Psoas muscle (tissue), 7 donors: ENCODE measurements at regions not wholly inside any gene's neighbourhood (a gene's known extent, or its start where the extent isn't known, plus 50 kb on each side); places are given as distances from the start of the nearest gene placed in this dataset.

Source experiments
- ATAC-seq, 4 donors: fragments of 200-7000 bp; cut with Tn5 transposase; one replicate each; pipeline ENCODE4 v1.9.1; 2020; ENCODE audit warnings: moderate library complexity in 3 of 4, mild to moderate bottlenecking in 2 of 4
- DNase-seq, 2 donors: peaks; one replicate each; pipeline ENCODE4 v3.0.0-alpha.2; 2020
- H3K27ac ChIP-seq: fragments of 200-600 bp; one replicate; pipeline ENCODE4 v1.8.0; 2022
- H3K27me3 ChIP-seq, 3 donors: fragments of 200-600 bp in 1 of 3; one replicate each; pipeline versions ENCODE4 v1.6.1 to v1.8.0; 2013 to 2022; ENCODE audit warnings: low read length in 2 of 3, mild to moderate bottlenecking in 2 of 3, moderate library complexity in 1 of 3; ENCODE audit not compliant: insufficient read depth in 3 of 3
- H3K36me3 ChIP-seq, 2 donors: fragments of 200-600 bp in 1 of 2; one replicate each; pipeline versions ENCODE4 v1.6.1 to v1.8.0; 2013 to 2022; ENCODE audit warnings: low read depth in 1 of 2, mild to moderate bottlenecking in 1 of 2, moderate library complexity in 1 of 2; ENCODE audit not compliant: insufficient read depth in 1 of 2
- H3K4me1 ChIP-seq: fragments of 200-600 bp; one replicate; pipeline ENCODE4 v1.8.0; 2022
- H3K4me3 ChIP-seq: fragments of 200-600 bp; one replicate; pipeline ENCODE4 v1.8.0; 2022; ENCODE audit warnings: mild to moderate bottlenecking
- H3K9me3 ChIP-seq: fragments of 200-600 bp; one replicate; pipeline ENCODE4 v1.8.0; 2022
- WGBS, 3 donors: extraction: QIAGEN DNeasy Blood & Tissue Kit; methylation state at CpG; one replicate each; pipeline versions ENCODE4 v1.1.6 to v1.1.7; 2013; 5-methylcytosine and 5-hydroxymethylcytosine counted together
- intact Hi-C, 2 donors: fragments of 100-400 bp; cut with DNase I; formaldehyde crosslinking; loops; one replicate each; pipeline versions ENCODE4 v1.11.0 to v1.14.2; 2022
- TF ChIP-seq, protein P1 (sequence below): fragments of 200-600 bp; IDR thresholded peaks from one replicate; pipeline ENCODE4 v1.8.0; 2022; ENCODE audit warnings: antibody characterized with exemption
- donor health status: healthy with polysubstance abuse.
- donor health status: DM: no; HTN: no; CAD: no; lungs with moderate emphysema.
- donor health status: Bipolar disorder and iron deficiency.
- donor health status: healthy.
- donor health status: DM: yes; HTN: yes; CAD: no.
- donor health status: DM: no; HTN: no; CAD: no.
- donor health status: DM: yes; HTN: yes; CAD: no.

DNA sequence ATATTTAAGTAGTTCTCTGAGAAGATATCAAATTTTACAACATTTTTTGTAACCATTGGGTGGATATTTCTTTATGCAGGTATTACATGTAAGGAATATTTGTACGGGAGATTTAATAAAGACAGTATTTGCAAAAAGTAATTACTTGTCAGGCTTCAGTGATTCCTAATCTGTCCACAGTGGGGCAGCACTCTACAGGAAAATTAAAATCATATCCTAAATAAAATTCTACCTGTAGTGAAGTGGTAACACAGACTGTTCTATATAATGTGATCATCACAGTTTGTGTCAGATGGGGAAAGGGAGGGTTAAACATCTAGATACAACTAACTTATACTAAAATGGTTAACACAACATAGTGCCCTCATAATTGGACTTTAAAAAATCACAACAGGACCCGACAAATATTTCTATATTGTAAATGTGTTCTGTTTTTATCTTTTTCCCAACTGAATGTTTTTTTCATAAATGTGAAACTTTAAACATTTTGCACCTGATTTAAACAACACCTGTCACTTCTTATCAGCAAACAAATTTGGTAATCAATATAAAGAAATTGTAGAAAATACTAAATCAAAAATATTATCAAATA lies 145.6 kb upstream of the MANEA start:
- WGBS, 3 donors, result 45 to 50% (median 47%) methylated on average over 2 of the region's 2 CpGs
- intact Hi-C loops, result no loop called here

DNA sequence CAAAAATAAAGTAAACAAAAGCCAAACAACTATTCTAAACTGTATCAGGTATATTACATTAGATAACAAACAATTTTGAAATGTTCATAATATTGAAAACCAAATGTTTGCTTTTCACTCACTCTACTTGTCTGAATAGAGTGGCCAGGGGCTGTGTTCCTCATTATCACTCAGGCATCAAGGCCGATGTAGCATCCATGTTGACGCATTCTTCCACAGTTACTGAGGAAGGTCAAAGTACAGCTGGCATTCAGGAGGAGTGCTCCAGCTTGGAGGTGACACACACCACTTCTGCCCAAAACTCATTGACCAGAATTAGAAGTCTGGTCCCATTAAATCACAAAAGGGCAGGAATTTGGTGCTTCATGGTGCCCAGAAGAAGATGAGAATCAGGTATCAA lies 137.6 kb upstream of the MANEA start:
- intact Hi-C loops, result no loop called here
- TF ChIP-seq, protein P1, sequence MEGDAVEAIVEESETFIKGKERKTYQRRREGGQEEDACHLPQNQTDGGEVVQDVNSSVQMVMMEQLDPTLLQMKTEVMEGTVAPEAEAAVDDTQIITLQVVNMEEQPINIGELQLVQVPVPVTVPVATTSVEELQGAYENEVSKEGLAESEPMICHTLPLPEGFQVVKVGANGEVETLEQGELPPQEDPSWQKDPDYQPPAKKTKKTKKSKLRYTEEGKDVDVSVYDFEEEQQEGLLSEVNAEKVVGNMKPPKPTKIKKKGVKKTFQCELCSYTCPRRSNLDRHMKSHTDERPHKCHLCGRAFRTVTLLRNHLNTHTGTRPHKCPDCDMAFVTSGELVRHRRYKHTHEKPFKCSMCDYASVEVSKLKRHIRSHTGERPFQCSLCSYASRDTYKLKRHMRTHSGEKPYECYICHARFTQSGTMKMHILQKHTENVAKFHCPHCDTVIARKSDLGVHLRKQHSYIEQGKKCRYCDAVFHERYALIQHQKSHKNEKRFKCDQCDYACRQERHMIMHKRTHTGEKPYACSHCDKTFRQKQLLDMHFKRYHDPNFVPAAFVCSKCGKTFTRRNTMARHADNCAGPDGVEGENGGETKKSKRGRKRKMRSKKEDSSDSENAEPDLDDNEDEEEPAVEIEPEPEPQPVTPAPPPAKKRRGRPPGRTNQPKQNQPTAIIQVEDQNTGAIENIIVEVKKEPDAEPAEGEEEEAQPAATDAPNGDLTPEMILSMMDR, result no peak
- 87 to 96% (median 94%) methylated on average over 2 of the region's 2 CpGs for WGBS, 3 donors

More for the DNA sequence above, 145.6 kb upstream of the MANEA start:
- DNase-seq (no peak), ATAC-seq (no peak)
- Histone ChIP-seq H3K9me3 (no peaks in the 10 kb centered on the region), H3K27me3 (no peaks in the 10 kb centered on the region), H3K4me1 (no peaks in the 10 kb centered on the region), H3K27ac (no peak overlapping the region), H3K36me3 (no peaks in the 10 kb centered on the region), H3K4me3 (no peak overlapping the region)
- TF ChIP-seq, protein P1, result peak; percentile 62

DNA sequence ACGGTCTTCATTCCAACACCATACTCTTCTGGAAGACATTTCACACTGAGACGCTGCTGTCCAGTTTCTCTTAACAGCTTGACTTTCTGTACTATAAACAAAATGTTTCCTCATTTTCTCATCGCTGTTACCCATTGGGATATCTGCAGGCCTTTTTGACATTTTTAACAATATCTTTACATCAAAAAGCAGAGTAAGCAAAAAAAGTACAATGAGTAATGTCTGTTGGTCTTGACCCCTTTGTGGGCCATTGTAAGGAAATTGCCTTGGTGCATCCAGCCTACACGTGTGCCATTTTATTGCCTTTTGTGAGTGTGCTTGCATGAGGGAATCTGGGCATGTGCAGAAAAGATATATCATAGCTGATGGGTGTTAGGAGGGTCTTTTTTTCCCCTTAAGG lies 129.1 kb upstream of the MANEA start:
- Histone ChIP-seq H3K4me1 (no peaks in the 10 kb centered on the region), H3K27me3 (no peaks in the 10 kb centered on the region), H3K27ac (no peak overlapping the region), H3K9me3 (no peaks in the 10 kb centered on the region), H3K4me3 (no peak overlapping the region), H3K36me3 (no peaks in the 10 kb centered on the region)
- intact Hi-C loops, result no loop called here
- 79 to 80% (median 79%) methylated on average over 4 of the region's 4 CpGs for WGBS, 3 donors
- ATAC-seq (no peak), DNase-seq (no peak)
- TF ChIP-seq, protein P1, result no peak

More for the DNA sequence above, 137.6 kb upstream of the MANEA start:
- H3K9me3 ChIP-seq, result no peaks in the 10 kb centered on the region
- no peak overlapping the region for H3K27ac ChIP-seq
- no peak overlapping the region for H3K4me3 ChIP-seq
- ATAC-seq (no peak), DNase-seq (no peak)
- no peaks in the 10 kb centered on the region for H3K4me1 ChIP-seq
- H3K27me3 ChIP-seq, result no peaks in the 10 kb centered on the region
- H3K36me3 ChIP-seq, result no peaks in the 10 kb centered on the region

DNA sequence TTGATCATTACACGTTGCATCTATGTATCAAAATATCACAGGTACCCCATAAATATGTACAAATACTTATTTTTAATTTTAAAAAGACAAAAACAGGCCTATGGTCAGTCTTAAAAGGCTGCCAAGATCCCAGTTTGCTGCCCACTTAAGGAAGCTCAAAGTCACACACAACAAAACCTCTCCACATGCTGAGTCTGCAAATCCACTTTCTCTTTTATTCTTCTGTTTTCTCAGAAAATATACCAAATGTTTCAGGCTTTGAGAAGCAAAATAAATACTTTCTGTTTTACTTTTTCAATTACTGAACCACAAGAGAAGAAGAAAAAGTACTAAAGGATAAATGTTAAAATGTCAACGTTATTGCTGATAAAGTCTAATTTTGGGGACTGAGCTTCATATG lies 107.8 kb upstream of the MANEA start:
- no peak overlapping the region for H3K4me3 ChIP-seq
- H3K36me3 ChIP-seq, result no peaks in the 10 kb centered on the region
- H3K27ac ChIP-seq, result no peak overlapping the region
- TF ChIP-seq, protein P1, result no peak
- ATAC-seq, result no peak
- no peaks in the 10 kb centered on the region for H3K4me1 ChIP-seq
- no peaks in the 10 kb centered on the region for H3K27me3 ChIP-seq
- intact Hi-C loops, result no loop called here
- 69 to 72% (median 71%) methylated on average over 2 of the region's 2 CpGs for WGBS, 3 donors
- no peak for DNase-seq
- no peaks in the 10 kb centered on the region for H3K9me3 ChIP-seq

DNA sequence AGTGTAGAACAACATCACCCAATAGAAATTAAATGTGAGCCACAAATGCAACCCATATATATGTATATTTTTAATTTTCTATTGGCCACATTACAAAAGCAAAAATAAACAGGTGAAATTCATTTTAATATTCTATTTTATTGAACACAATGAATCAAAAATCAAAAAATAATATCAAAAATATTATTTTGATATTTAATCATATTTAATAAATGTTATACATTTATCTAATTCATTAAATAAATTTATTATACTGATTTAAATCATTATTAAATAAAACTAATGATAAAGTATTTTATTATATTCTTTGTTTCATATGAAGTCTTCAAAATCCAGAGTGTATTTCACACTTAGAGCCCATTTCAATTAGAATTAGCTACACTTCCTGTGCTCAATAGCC lies 98.4 kb upstream of the MANEA start:
- TF ChIP-seq, protein P1, result no peak
- no peaks in the 10 kb centered on the region for H3K4me1 ChIP-seq
- intact Hi-C loops, result no loop called here
- H3K9me3 ChIP-seq, result no peaks in the 10 kb centered on the region
- DNase-seq (no peak), ATAC-seq (no peak)
- H3K36me3 ChIP-seq, result no peaks in the 10 kb centered on the region
- no peaks in the 10 kb centered on the region for H3K27me3 ChIP-seq
- no peak overlapping the region for H3K4me3 ChIP-seq
- H3K27ac ChIP-seq, result no peak overlapping the region
